ENCODE measurements at regions not wholly inside any gene's neighbourhood (a gene's known extent, or its start where the extent isn't known, plus 50 kb on each side); places are given as distances from the start of the nearest gene placed in this dataset.

DNA sequence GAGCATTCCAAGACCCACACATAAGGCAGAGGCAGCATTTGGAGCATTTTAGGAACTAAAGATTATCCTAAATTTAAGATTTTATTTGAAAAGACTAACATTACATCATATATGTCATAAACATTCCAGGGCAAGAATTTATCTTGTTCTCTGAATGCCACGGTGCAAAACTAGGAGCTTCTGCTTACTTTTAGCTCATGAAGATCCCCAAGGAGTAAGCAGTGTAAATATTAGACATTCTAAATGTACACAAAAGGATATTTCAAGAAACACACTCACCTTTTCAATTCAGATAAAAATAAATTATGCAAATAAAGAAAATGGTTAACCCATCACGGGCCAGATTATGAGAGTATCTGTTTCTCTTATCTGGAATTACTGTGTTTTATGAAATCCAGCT is 101.7 kb upstream of the ETAA1 start:
- Histone ChIP-seq H3K4me1 (ENCODE audit: control insufficient read depth, insufficient read depth, low read length) (no peaks in the 10 kb centered on the region), H3K4me3 (ENCODE audit: low read depth in 2 of 2, low read length in 2 of 2) (no peak overlapping the region), H3K27me3 (ENCODE audit: control insufficient read depth, insufficient read depth, low read length) (no peaks in the 10 kb centered on the region), H3K9me3 (ENCODE audit: control insufficient read depth, insufficient read depth, low read depth, low read length) (no peaks in the 10 kb centered on the region), H3K36me3 (ENCODE audit: control insufficient read depth, insufficient read depth, low read length) (no peaks in the 10 kb centered on the region), H3K27ac (ENCODE audit: low read length) (no peak overlapping the region)
- CTCF ChIA-PET = no interaction called here
- in situ Hi-C loops (cut with HindIII; ENCODE audit: low pct_unique_long_range_greater_than_20kb, low sequenced_read_pairs) = no loop called here
- POLR2A ChIA-PET = no interaction called here
- no TSS peak for BruUV-seq (replicated peaks)
- intact Hi-C loops (cut with micrococcal nuclease; ENCODE audit: unreplicated experiment) = no loop called here
- ATAC-seq (no peak), DNase-seq (ENCODE audit: low read depth, low spot score) (no peak)
- TF ChIP-seq, protein P1, sequence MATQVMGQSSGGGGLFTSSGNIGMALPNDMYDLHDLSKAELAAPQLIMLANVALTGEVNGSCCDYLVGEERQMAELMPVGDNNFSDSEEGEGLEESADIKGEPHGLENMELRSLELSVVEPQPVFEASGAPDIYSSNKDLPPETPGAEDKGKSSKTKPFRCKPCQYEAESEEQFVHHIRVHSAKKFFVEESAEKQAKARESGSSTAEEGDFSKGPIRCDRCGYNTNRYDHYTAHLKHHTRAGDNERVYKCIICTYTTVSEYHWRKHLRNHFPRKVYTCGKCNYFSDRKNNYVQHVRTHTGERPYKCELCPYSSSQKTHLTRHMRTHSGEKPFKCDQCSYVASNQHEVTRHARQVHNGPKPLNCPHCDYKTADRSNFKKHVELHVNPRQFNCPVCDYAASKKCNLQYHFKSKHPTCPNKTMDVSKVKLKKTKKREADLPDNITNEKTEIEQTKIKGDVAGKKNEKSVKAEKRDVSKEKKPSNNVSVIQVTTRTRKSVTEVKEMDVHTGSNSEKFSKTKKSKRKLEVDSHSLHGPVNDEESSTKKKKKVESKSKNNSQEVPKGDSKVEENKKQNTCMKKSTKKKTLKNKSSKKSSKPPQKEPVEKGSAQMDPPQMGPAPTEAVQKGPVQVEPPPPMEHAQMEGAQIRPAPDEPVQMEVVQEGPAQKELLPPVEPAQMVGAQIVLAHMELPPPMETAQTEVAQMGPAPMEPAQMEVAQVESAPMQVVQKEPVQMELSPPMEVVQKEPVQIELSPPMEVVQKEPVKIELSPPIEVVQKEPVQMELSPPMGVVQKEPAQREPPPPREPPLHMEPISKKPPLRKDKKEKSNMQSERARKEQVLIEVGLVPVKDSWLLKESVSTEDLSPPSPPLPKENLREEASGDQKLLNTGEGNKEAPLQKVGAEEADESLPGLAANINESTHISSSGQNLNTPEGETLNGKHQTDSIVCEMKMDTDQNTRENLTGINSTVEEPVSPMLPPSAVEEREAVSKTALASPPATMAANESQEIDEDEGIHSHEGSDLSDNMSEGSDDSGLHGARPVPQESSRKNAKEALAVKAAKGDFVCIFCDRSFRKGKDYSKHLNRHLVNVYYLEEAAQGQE (IDR thresholded peaks at IDR 0.05; ENCODE audit: insufficient read depth in 1 of 2, low read depth in 2 of 2, low read length in 1 of 2) = no peak
- TF ChIP-seq SIN3A (IDR thresholded peaks at IDR 0.05; ENCODE audit: borderline replicate concordance, insufficient read depth, low read depth, low read length) = no peak
- no peak for TF ChIP-seq TCF7L2 (IDR thresholded peaks at IDR 0.05; ENCODE audit: low read depth, low read length)
- TF ChIP-seq POLR2AphosphoS5 (IDR thresholded peaks at IDR 0.05; ENCODE audit: low read depth, low read length) = no peak
- no peak for TF ChIP-seq CTCF (IDR thresholded peaks at IDR 0.05)

DNA sequence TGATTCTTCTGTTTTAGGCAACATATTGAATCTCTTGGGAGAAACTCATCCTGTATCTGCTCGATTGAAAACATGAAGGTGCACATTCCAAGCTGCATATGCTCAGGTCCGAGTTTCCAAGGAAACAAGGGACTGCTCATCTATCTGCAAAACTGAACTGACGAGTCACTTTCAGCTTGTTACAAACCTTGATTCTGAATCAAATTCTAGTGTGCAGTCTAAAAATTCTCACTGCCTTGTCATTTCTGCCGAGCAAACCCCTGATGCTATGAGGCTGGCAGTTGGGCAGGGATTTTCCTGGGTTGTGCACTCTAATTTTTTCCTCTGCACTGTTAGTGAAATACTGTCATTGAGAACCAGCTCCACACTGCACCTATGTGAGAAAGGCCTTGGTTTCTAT is 101.3 kb upstream of the ETAA1 start:
- H3K27ac ChIP-seq (ENCODE audit: low read length) = no peak overlapping the region
- no TSS peak for BruUV-seq (replicated peaks)
- DNase-seq (ENCODE audit: low read depth, low spot score) (no peak), ATAC-seq (no peak)
- TF ChIP-seq SIN3A (IDR thresholded peaks at IDR 0.05; ENCODE audit: borderline replicate concordance, insufficient read depth, low read depth, low read length) (no peak), CTCF (IDR thresholded peaks at IDR 0.05) (no peak), POLR2AphosphoS5 (IDR thresholded peaks at IDR 0.05; ENCODE audit: low read depth, low read length) (no peak), TCF7L2 (IDR thresholded peaks at IDR 0.05; ENCODE audit: low read depth, low read length) (no peak)
- TF ChIP-seq, protein P1 (IDR thresholded peaks at IDR 0.05; ENCODE audit: insufficient read depth in 1 of 2, low read depth in 2 of 2, low read length in 1 of 2) = no peak
- no peak overlapping the region for H3K4me3 ChIP-seq (ENCODE audit: low read depth in 2 of 2, low read length in 2 of 2)
- intact Hi-C loops (cut with micrococcal nuclease; ENCODE audit: unreplicated experiment) (no loop called here), in situ Hi-C loops (cut with HindIII; ENCODE audit: low pct_unique_long_range_greater_than_20kb, low sequenced_read_pairs) (no loop called here)
- POLR2A ChIA-PET = no interaction called here
- H3K4me1 ChIP-seq (ENCODE audit: control insufficient read depth, insufficient read depth, low read length) = no peaks in the 10 kb centered on the region
- H3K36me3 ChIP-seq (ENCODE audit: control insufficient read depth, insufficient read depth, low read length) = no peaks in the 10 kb centered on the region
- H3K27me3 ChIP-seq (ENCODE audit: control insufficient read depth, insufficient read depth, low read length) = no peaks in the 10 kb centered on the region
- no peaks in the 10 kb centered on the region for H3K9me3 ChIP-seq (ENCODE audit: control insufficient read depth, insufficient read depth, low read depth, low read length)
- CTCF ChIA-PET = no interaction called here
